ENCODE measurements at regions not wholly inside any gene's neighbourhood (a gene's known extent, or its start where the extent isn't known, plus 50 kb on each side); places are given as distances from the start of the nearest gene placed in this dataset.

GRCh38 chr11:92591521-92591920, 366.9 kb downstream of the FAT3 start:
- TF ChIP-seq CTCF (optimal IDR thresholded peaks at IDR 0.05 in 1 of 3, IDR thresholded peaks at IDR 0.05 in 1 of 3, conservative IDR thresholded peaks at IDR 0.05 in 1 of 3; ENCODE audit: extremely low read depth in 1 of 3, insufficient read depth in 2 of 3, low read length in 3 of 3) (no peak), EZH2 (IDR thresholded peaks at IDR 0.05; ENCODE audit: low read length) (no peak)

Data from keratinocyte (primary cell).